SK-N-SH (cell line): ENCODE measurements at regions not wholly inside any gene's neighbourhood (a gene's known extent, or its start where the extent isn't known, plus 50 kb on each side); places are given as distances from the start of the nearest gene placed in this dataset.

Experiments used
- CTCF ChIA-PET: fragments of 300-600, 350-600 bp; formaldehyde crosslinking; extraction: SDS; loops from one replicate; lab custom pipeline; 2021; lab: Yijun Ruan, JAX
- POLR2A ChIA-PET: fragments of 350-600 bp; sonication (Branson Sonifier 250); formaldehyde crosslinking; extraction: SDS; loops from one replicate; lab custom pipeline; 2020; ENCODE audit warnings: antibody characterized with exemption, inconsistent platforms; lab: Yijun Ruan, JAX
- DNase-seq: peaks from one replicate; pipeline ENCODE4 v3.0.0; 2012
- H2AFZ ChIP-seq: fragments of 200-600 bp; sonication (generic); 2 replicates; pipeline ENCODE4 v1.8.1; 2016; ENCODE audit warnings: antibody characterized with exemption, mild to moderate bottlenecking, low read depth
- H3F3A ChIP-seq: fragments of 200-600 bp; sonication (generic); replicated peaks from 2 replicates; pipeline ENCODE3; 2016; ENCODE audit warnings: antibody characterized with exemption, mild to moderate bottlenecking; ENCODE audit not compliant: insufficient read depth
- H3K27ac ChIP-seq, 2 experiments: fragments of 200-500 bp in 1 of 2; fragments of 200-600 bp in 1 of 2; sonication (Bioruptor generic) in 1 of 2; sonication (generic), shearing (Covaris generic) in 1 of 2; 2 replicates each; pipeline versions ENCODE4 v1.5.1 to v1.6.1; 2014 to 2016; ENCODE audit warnings: low read depth in 2 of 2, inconsistent platforms in 1 of 2, low read length in 1 of 2, mild to moderate bottlenecking in 1 of 2, mixed read lengths in 1 of 2
- H3K27me3 ChIP-seq: fragments of 200-600 bp; sonication (generic), shearing (Covaris generic); 2 replicates; pipeline ENCODE4 v1.6.1; 2016; ENCODE audit warnings: mixed run types; ENCODE audit not compliant: insufficient read depth
- H3K36me3 ChIP-seq, 2 experiments: fragments of 200-500 bp in 1 of 2; fragments of 200-600 bp in 1 of 2; sonication (Bioruptor generic) in 1 of 2; sonication (generic) in 1 of 2; replicated peaks in 1 of 2; 2 replicates each; pipeline versions ENCODE3 to v1.5.1; 2014 to 2016; ENCODE audit warnings: low read length in 1 of 2, mild to moderate bottlenecking in 1 of 2; ENCODE audit not compliant: insufficient read depth in 2 of 2, control insufficient read depth in 1 of 2
- H3K4me1 ChIP-seq, 2 experiments: fragments of 200-500 bp in 1 of 2; fragments of 200-600 bp in 1 of 2; sonication (Bioruptor generic) in 1 of 2; sonication (generic), shearing (Covaris generic) in 1 of 2; 2 replicates each; pipeline versions ENCODE4 v1.5.1 to v1.6.1; 2014 to 2016; ENCODE audit warnings: low read depth in 1 of 2, low read length in 1 of 2, mixed run types in 1 of 2; ENCODE audit not compliant: insufficient read depth in 2 of 2, control insufficient read depth in 1 of 2
- H3K4me2 ChIP-seq: fragments of 200-600 bp; sonication (generic), shearing (Covaris generic); 2 replicates; pipeline ENCODE4 v1.6.1; 2017; ENCODE audit warnings: mixed run types
- H3K4me3 ChIP-seq, 2 experiments: fragments of 200-500 bp in 1 of 2; fragments of 200-600 bp in 1 of 2; sonication (Bioruptor generic) in 1 of 2; sonication (generic), shearing (Covaris generic) in 1 of 2; 2 replicates each; pipeline versions ENCODE4 v1.5.1 to v1.8.1; 2014 to 2016; ENCODE audit warnings: low read depth in 2 of 2, inconsistent platforms in 1 of 2, low read length in 1 of 2, mild to moderate bottlenecking in 1 of 2, mixed read lengths in 1 of 2, moderate library complexity in 1 of 2
- H3K79me2 ChIP-seq: fragments of 200-600 bp; sonication (generic); 2 replicates; pipeline ENCODE4 v1.8.1; 2017; ENCODE audit warnings: mild to moderate bottlenecking; ENCODE audit not compliant: insufficient read depth
- H3K9ac ChIP-seq: fragments of 200-600 bp; sonication (generic); 2 replicates; pipeline ENCODE4 v1.6.1; 2017; ENCODE audit warnings: mixed run types
- H3K9me2 ChIP-seq: fragments of 200-600 bp; sonication (generic); 2 replicates; pipeline ENCODE4 v1.6.1; 2017; ENCODE audit warnings: mixed run types
- H3K9me3 ChIP-seq: fragments of 200-600 bp; sonication (generic); 2 replicates; pipeline ENCODE4 v1.6.1; 2017; ENCODE audit warnings: mixed run types, mild to moderate bottlenecking, moderate library complexity
- H4K20me1 ChIP-seq: fragments of 200-600 bp; sonication (generic); 2 replicates; pipeline ENCODE4 v1.6.1; 2017; ENCODE audit warnings: mild to moderate bottlenecking, mixed run types; ENCODE audit not compliant: insufficient read depth
- CHD2 ChIP-seq: fragments of 150-350 bp; IDR thresholded peaks from 2 replicates; pipeline ENCODE4 v1.6.1; 2018; ENCODE audit warnings: low read length; ENCODE audit not compliant: partially characterized antibody
- ELF1 ChIP-seq: IDR thresholded peaks from 2 replicates; pipeline ENCODE4 v1.4.0; 2012
- EZH2phosphoT487 ChIP-seq: fragments of 200-600 bp; sonication (generic); IDR thresholded peaks from 2 replicates; pipeline ENCODE4 v1.6.1; 2017; ENCODE audit warnings: low read depth, mixed run types, mild to moderate bottlenecking, antibody characterized with exemption, moderate library complexity, borderline replicate concordance
- FOXM1 ChIP-seq: IDR thresholded peaks from 2 replicates; pipeline ENCODE4 v1.4.0; 2012; ENCODE audit warnings: low read depth, mild to moderate bottlenecking
- GATA2 ChIP-seq: sonication (generic); formaldehyde crosslinking; IDR thresholded peaks from 2 replicates; pipeline ENCODE4 v1.5.0; 2020; ENCODE audit warnings: mild to moderate bottlenecking, missing genetic modification reagents
- JUND ChIP-seq: IDR thresholded peaks from 2 replicates; pipeline ENCODE4 v1.4.0; 2012
- MAX ChIP-seq: IDR thresholded peaks from 2 replicates; pipeline ENCODE4 v1.4.0; 2012; ENCODE audit warnings: low read depth
- MXI1 ChIP-seq: IDR thresholded peaks from 2 replicates; pipeline ENCODE4 v1.6.1; 2012; ENCODE audit warnings: mild to moderate bottlenecking, low read depth, low read length, improper control_type of control experiment
- NFIC ChIP-seq: IDR thresholded peaks from 2 replicates; pipeline ENCODE4 v1.4.0; 2012; ENCODE audit warnings: borderline replicate concordance
- NRF1 ChIP-seq: IDR thresholded peaks from 2 replicates; pipeline ENCODE4 v1.6.1; 2012; ENCODE audit warnings: low read depth, mild to moderate bottlenecking, low read length
- REST ChIP-seq: IDR thresholded peaks from 2 replicates; pipeline ENCODE4 v1.6.1; 2012; ENCODE audit warnings: mild to moderate bottlenecking, low read depth, low read length, moderate library complexity
- RXRA ChIP-seq: IDR thresholded peaks from 2 replicates; pipeline ENCODE4 v1.4.0; 2012; ENCODE audit warnings: low read depth, mild to moderate bottlenecking, borderline replicate concordance
- SIN3A ChIP-seq: IDR thresholded peaks from 2 replicates; pipeline ENCODE4 v1.6.1; 2012; ENCODE audit warnings: low read depth, mild to moderate bottlenecking, low read length, moderate library complexity, borderline replicate concordance
- SMC3 ChIP-seq: IDR thresholded peaks from 2 replicates; pipeline ENCODE4 v1.6.1; 2012; ENCODE audit warnings: low read depth, low read length, improper control_type of control experiment
- TEAD4 ChIP-seq: IDR thresholded peaks from 2 replicates; pipeline ENCODE4 v1.4.0; 2012; ENCODE audit warnings: mild to moderate bottlenecking, borderline replicate concordance; ENCODE audit not compliant: insufficient read depth
- USF1 ChIP-seq: IDR thresholded peaks from 2 replicates; pipeline ENCODE4 v1.4.0; 2012; ENCODE audit warnings: low read depth, borderline replicate concordance
- YY1 ChIP-seq: IDR thresholded peaks from 2 replicates; pipeline ENCODE4 v1.4.0; 2012; ENCODE audit warnings: low read depth, mild to moderate bottlenecking
- WGBS: methylation state at CpG from one replicate; pipeline ENCODE4 v1.1.6; 2017; ENCODE audit warnings: low lambda C conversion rate; 5-methylcytosine and 5-hydroxymethylcytosine counted together
- TF ChIP-seq, protein P1 (sequence below): fragments of 150-350 bp; IDR thresholded peaks from 2 replicates; pipeline ENCODE4 v1.6.1; 2016; ENCODE audit warnings: mild to moderate bottlenecking, low read depth, low read length

DNA sequence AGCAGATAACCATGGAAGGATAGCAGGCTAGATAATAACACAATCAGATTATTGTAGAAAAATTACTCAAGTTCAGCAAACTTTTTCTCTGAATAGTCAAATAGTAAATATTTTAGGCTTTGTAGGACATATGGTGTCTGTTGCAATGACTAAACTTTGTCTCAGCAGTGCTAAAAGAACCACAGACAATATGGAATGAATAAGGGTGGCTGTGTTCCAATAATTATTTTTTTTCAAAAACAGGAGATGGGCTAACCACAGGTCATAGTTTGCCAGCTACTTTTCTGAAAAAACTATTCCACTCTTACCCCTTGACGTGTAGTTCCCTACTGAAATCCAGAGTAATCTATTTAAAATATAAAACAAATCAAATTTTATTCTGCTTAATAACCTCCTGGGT lies 153.9 kb upstream of the LRRC4C start:
- DNase-seq = no peak
- CTCF ChIA-PET = interaction anchor here (1.0 to 1.8 kb wide), 4 partner anchors 16 to 1665 kb away, joined by 3 to 14 read pairs (median 4); no protein-coding TSS in a partner anchor

More for the DNA sequence above, 153.9 kb upstream of the LRRC4C start:
- H3K27me3 ChIP-seq = no peaks in the 10 kb centered on the region
- H2AFZ ChIP-seq = no peak overlapping the region
- no peaks in the 10 kb centered on the region for H3K4me1 ChIP-seq
- no peaks in the 10 kb centered on the region for H3F3A ChIP-seq
- no peak overlapping the region for H3K4me3 ChIP-seq
- no peak for TF ChIP-seq FOXM1
- no peak for TF ChIP-seq EZH2phosphoT487
- no peak for TF ChIP-seq YY1
- TF ChIP-seq NRF1 = no peak
- TF ChIP-seq TEAD4 = no peak
- no peak for TF ChIP-seq SIN3A
- TF ChIP-seq RXRA = no peak
- no peak for TF ChIP-seq MXI1
- no peak for TF ChIP-seq CHD2
- no peak for TF ChIP-seq JUND
- no peak for TF ChIP-seq GATA2 (CRISPR knock-in tag)
- TF ChIP-seq ELF1 = no peak
- TF ChIP-seq MAX = no peak
- no peak for TF ChIP-seq USF1
- TF ChIP-seq REST = no peak
- no peak for TF ChIP-seq NFIC
- TF ChIP-seq SMC3 = no peak
- TF ChIP-seq, protein P1, sequence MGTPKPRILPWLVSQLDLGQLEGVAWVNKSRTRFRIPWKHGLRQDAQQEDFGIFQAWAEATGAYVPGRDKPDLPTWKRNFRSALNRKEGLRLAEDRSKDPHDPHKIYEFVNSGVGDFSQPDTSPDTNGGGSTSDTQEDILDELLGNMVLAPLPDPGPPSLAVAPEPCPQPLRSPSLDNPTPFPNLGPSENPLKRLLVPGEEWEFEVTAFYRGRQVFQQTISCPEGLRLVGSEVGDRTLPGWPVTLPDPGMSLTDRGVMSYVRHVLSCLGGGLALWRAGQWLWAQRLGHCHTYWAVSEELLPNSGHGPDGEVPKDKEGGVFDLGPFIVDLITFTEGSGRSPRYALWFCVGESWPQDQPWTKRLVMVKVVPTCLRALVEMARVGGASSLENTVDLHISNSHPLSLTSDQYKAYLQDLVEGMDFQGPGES = no peak
- POLR2A ChIA-PET = no interaction called here
- H3K27ac ChIP-seq = no peak overlapping the region
- no peaks in the 10 kb centered on the region for H3K79me2 ChIP-seq
- H3K36me3 ChIP-seq = no peaks in the 10 kb centered on the region
- H3K9me2 ChIP-seq = no peaks in the 10 kb centered on the region
- H3K9me3 ChIP-seq = 0 out of 2 replicates have a peak, but pooled peaks cover 4% of the 10 kb centered on the region
- H4K20me1 ChIP-seq = no peaks in the 10 kb centered on the region
- 0% methylated on average over 1 of the region's 1 CpG for WGBS
- H3K4me2 ChIP-seq = no peak overlapping the region
- no peak overlapping the region for H3K9ac ChIP-seq
